Heart left ventricle (tissue), 13 donors: ENCODE measurements at regions not wholly inside any gene's neighbourhood (a gene's known extent, or its start where the extent isn't known, plus 50 kb on each side); places are given as distances from the start of the nearest gene placed in this dataset.

Experiments
- CTCF ChIP-seq, 12 donors: fragments of 200-600 bp; sonication (generic) in 4 of 12; IDR thresholded peaks; one replicate each; pipeline versions ENCODE4 v1.5.0 to v1.8.0; 2018 to 2022; ENCODE audit warnings: antibody characterized with exemption in 12 of 12, mild to moderate bottlenecking in 5 of 12
- POLR2A ChIP-seq, 2 donors: fragments of 450-650 bp; IDR thresholded peaks; one replicate each; pipeline ENCODE4 v1.6.1; 2017; ENCODE audit warnings: antibody characterized with exemption in 2 of 2, mild to moderate bottlenecking in 2 of 2, moderate library complexity in 2 of 2
- donor health status: ischemic (EF 13 %, LVEDD 7.1; RV severe dilation, severe dysfunction).
- donor health status: DM: no; HTN: yes; CAD: no.
- donor health status: DM: no; HTN: no; CAD: no.
- donor health status: ischemic (EF 25% LVEDD 6.9; RV normal size, moderate dysfunction).
- donor health status: ischemic (EF 25% LVEDD 5.7; RV mildly dilated, moderate dysfunction).
- donor health status: ischemic (EF 35%, LVEDD 5.7; RV mildly dilated, moderate dysfunction).
- donor health status: nonischemic (EF 11% LVEDD 7.7; RV severe dilation, severe dysfunction).
- donor health status: DM: yes; HTN: yes; CAD: no.
- donor health status: PGD.
- donor health status: ischemic (EF 29% LVEDD 5.4; RV normal size, mild dysfunction).
- donor health status: nonischemic (EF 23%, LVEDD 6.1; RV moderate dilation, normal function).

DNA sequence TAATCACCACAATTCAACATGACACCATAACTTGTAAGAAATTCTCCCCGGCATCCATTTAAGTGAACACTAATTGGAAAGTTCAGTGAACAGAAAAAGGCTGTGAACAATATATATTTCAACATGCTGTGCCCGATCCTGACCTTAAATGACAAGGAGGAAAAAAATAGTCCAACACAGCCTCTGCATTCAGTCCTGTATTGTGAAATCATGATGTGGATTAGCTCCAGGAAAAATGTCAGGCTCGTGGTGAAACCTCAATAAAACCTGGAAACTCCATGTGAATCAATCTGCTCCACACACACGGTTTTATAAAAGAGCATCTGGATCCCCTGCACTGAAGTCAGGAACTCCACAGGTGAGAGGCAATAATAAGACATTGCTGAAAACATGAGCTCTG lies 145.4 kb upstream of the SPOPL start:
- no peak for TF ChIP-seq CTCF (IDR thresholded peaks at IDR 0.05)
- TF ChIP-seq POLR2A (IDR thresholded peaks at IDR 0.05), result no peak
